ENCODE measurements at regions not wholly inside any gene's neighbourhood (a gene's known extent, or its start where the extent isn't known, plus 50 kb on each side); places are given as distances from the start of the nearest gene placed in this dataset.

DNA sequence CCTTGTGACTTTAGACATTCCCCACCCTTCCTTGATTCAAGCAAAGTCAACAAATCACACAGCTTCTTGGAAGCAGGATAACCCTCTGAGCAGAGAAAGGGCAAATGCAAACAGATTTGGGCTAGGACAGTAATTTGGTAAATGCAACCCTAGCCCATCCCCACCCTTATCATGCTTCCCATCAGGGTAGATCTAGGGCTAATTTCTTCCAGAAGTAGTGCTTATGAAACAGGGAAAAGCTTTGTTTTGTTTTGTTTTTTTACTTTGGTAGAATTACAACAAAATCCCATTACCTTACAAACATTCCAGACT lies 525.1 kb upstream of the NOX3 start:
- H3K27me3 ChIP-seq (ENCODE audit: control insufficient read depth in 3 of 3, insufficient read depth in 3 of 3, low read length in 2 of 3) = no peaks in the 10 kb centered on the region
- TF ChIP-seq, protein P1, sequence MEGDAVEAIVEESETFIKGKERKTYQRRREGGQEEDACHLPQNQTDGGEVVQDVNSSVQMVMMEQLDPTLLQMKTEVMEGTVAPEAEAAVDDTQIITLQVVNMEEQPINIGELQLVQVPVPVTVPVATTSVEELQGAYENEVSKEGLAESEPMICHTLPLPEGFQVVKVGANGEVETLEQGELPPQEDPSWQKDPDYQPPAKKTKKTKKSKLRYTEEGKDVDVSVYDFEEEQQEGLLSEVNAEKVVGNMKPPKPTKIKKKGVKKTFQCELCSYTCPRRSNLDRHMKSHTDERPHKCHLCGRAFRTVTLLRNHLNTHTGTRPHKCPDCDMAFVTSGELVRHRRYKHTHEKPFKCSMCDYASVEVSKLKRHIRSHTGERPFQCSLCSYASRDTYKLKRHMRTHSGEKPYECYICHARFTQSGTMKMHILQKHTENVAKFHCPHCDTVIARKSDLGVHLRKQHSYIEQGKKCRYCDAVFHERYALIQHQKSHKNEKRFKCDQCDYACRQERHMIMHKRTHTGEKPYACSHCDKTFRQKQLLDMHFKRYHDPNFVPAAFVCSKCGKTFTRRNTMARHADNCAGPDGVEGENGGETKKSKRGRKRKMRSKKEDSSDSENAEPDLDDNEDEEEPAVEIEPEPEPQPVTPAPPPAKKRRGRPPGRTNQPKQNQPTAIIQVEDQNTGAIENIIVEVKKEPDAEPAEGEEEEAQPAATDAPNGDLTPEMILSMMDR (IDR thresholded peaks at IDR 0.05; ENCODE audit: control extremely low read depth, extremely low read depth) = no peak
- peaks cover 0 to 12% (median 6%) of the 10 kb centered on the region in 5 donors for H3K4me1 ChIP-seq (ENCODE audit: control insufficient read depth in 5 of 5, insufficient read depth in 5 of 5, low read length in 5 of 5)
- ATAC-seq (ENCODE audit: insufficient read depth, low FRiP score) (no peak), DNase-seq (no peak)
- H3K4me3 ChIP-seq = no peak overlapping the region
- no peaks in the 10 kb centered on the region for H3K9me3 ChIP-seq (ENCODE audit: control insufficient read depth in 4 of 4, insufficient read depth in 3 of 4, low read length in 3 of 4)
- no peaks in the 10 kb centered on the region for H3K36me3 ChIP-seq (ENCODE audit: control insufficient read depth in 4 of 4, insufficient read depth in 4 of 4, low read length in 4 of 4)
- H3K9ac ChIP-seq (ENCODE audit: insufficient read depth in 1 of 2, low read length in 2 of 2) = no peak overlapping the region
- H3K27ac ChIP-seq (ENCODE audit: low read depth in 1 of 2, low read length in 1 of 2) = no peak overlapping the region

DNA sequence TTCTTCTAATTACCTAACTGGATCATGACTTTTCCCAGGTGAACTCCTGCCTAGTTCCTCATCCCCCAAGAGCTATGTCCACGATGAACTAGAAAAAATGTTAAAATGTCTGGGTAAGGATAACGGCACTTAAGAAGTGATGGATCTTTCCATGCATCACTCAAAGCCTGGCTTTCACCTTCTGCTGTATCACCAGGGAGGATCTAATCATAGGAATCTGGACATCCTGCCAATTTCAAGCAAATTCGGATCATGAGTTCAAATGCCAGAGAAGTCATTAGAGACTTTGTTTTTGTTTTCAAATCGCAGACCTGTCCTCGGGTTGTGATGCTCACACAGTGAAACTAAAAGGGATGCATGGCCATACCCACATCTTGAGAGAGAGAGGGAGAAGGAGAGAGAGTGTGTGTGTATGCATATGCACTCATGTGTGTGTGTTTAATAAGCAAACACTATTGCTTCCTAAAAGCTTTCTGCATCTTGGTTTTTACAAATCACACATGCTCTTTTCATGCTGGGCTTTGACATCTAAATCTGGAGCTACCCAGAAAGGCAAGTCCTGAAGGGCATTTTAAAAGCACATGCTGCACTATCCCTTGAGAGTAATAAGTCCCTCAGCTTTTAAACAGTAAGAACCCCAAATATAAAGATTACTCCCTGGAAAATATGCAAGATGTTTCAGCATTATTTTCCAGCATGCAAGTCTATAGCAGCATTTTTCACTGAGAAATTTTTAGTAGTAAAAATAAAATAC lies 524.6 kb upstream of the NOX3 start:
- no peak overlapping the region for H3K4me3 ChIP-seq
- H3K9me3 ChIP-seq (ENCODE audit: control insufficient read depth in 4 of 4, insufficient read depth in 3 of 4, low read length in 3 of 4) = no peaks in the 10 kb centered on the region
- no peak overlapping the region for H3K27ac ChIP-seq (ENCODE audit: low read depth in 1 of 2, low read length in 1 of 2)
- no peaks in the 10 kb centered on the region for H3K27me3 ChIP-seq (ENCODE audit: control insufficient read depth in 3 of 3, insufficient read depth in 3 of 3, low read length in 2 of 3)
- TF ChIP-seq, protein P1 (IDR thresholded peaks at IDR 0.05; ENCODE audit: control extremely low read depth, extremely low read depth) = no peak
- H3K9ac ChIP-seq (ENCODE audit: insufficient read depth in 1 of 2, low read length in 2 of 2) = no peak overlapping the region
- ATAC-seq (ENCODE audit: insufficient read depth, low FRiP score) = no peak
- peaks cover 0 to 12% (median 6%) of the 10 kb centered on the region in 5 donors for H3K4me1 ChIP-seq (ENCODE audit: control insufficient read depth in 5 of 5, insufficient read depth in 5 of 5, low read length in 5 of 5)
- WGBS, 2 donors = 62 to 72% methylated on average over 5 of the region's 5 CpGs
- DNase-seq = peak in 1 of 3 donors; percentile 35
- no peaks in the 10 kb centered on the region for H3K36me3 ChIP-seq (ENCODE audit: control insufficient read depth in 4 of 4, insufficient read depth in 4 of 4, low read length in 4 of 4)

DNA sequence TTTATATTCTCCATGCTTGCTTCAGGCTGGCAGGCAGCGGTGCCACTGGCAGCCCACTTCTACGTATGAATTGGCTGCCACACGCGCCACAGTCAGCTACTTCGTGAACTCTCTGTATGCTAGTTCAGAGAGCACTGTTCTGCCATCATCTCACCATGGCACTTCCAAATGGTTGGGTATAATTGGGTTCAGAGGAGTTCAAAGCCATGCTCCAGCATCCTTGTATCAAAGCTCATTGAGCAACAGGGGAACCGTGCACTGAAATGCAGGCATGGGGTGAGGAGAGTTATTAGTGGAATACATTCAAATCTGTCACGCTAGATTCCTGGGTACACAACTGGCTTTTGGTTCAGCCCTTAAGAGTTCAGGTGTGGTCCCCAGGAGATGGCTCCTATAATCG lies 519.9 kb upstream of the NOX3 start:
- H3K27me3 ChIP-seq (ENCODE audit: control insufficient read depth in 3 of 3, insufficient read depth in 3 of 3, low read length in 2 of 3) = no peaks in the 10 kb centered on the region
- no peak overlapping the region for H3K9ac ChIP-seq (ENCODE audit: insufficient read depth in 1 of 2, low read length in 2 of 2)
- DNase-seq (no peak), ATAC-seq (ENCODE audit: insufficient read depth, low FRiP score) (no peak)
- H3K36me3 ChIP-seq (ENCODE audit: control insufficient read depth in 4 of 4, insufficient read depth in 4 of 4, low read length in 4 of 4) = no peaks in the 10 kb centered on the region
- TF ChIP-seq, protein P1 (IDR thresholded peaks at IDR 0.05; ENCODE audit: control extremely low read depth, extremely low read depth) = no peak
- H3K27ac ChIP-seq (ENCODE audit: low read depth in 1 of 2, low read length in 1 of 2) = no peak overlapping the region
- peaks cover 0 to 18% (median 10%) of the 10 kb centered on the region in 5 donors for H3K4me1 ChIP-seq (ENCODE audit: control insufficient read depth in 5 of 5, insufficient read depth in 5 of 5, low read length in 5 of 5)
- no peaks in the 10 kb centered on the region for H3K9me3 ChIP-seq (ENCODE audit: control insufficient read depth in 4 of 4, insufficient read depth in 3 of 4, low read length in 3 of 4)
- WGBS, 2 donors = 95 to 96% methylated on average over 8 of the region's 8 CpGs
- H3K4me3 ChIP-seq = no peak overlapping the region
